ENCODE measurements at regions not wholly inside any gene's neighbourhood (a gene's known extent, or its start where the extent isn't known, plus 50 kb on each side); places are given as distances from the start of the nearest gene placed in this dataset.

- Histone ChIP-seq H4K20me1 (ENCODE audit: insufficient read depth, low read length) (no peaks in the 10 kb centered on the region), H3K79me2 (ENCODE audit: insufficient read depth, low read length) (no peaks in the 10 kb centered on the region), H2AFZ (ENCODE audit: low read length) (no peak overlapping the region), H3K27ac (ENCODE audit: extremely low read length, insufficient read depth, low read length) (no peak overlapping the region), H3K9ac (ENCODE audit: insufficient read depth, low read depth, low read length) (no peak overlapping the region), H3K36me3 (replicated peaks in 1 of 2; ENCODE audit: control insufficient read depth in 1 of 2, insufficient read depth in 2 of 2, low read length in 2 of 2) (no peaks in the 10 kb centered on the region), H3K4me1 (ENCODE audit: insufficient read depth, low read length) (no peaks in the 10 kb centered on the region), H3K9me3 (ENCODE audit: low read length) (no peaks in the 10 kb centered on the region), H3K27me3 (ENCODE audit: control insufficient read depth in 1 of 2, insufficient read depth in 2 of 2, low read length in 2 of 2) (no peaks in the 10 kb centered on the region), H3K4me3 (replicated peaks in 1 of 3; ENCODE audit: insufficient read depth in 1 of 3, low read depth in 2 of 3, low read length in 3 of 3) (no peak overlapping the region), H3K4me2 (ENCODE audit: low read depth, low read length) (no peak overlapping the region)
- no TSS peak for BruUV-seq (replicated peaks)
- no peak for DNase-seq (ENCODE audit: low spot score)
- in situ Hi-C loops (cut with HindIII; ENCODE audit: extremely low pct_ligation_motif_present, low pct_unique_long_range_greater_than_20kb) (no loop called here), intact Hi-C loops (cut with micrococcal nuclease; ENCODE audit: unreplicated experiment) (no loop called here)
- TF ChIP-seq ZNF772 (CRISPR knock-in tag; IDR thresholded peaks at IDR 0.05) (no peak), FOXA3 (CRISPR knock-in tag; IDR thresholded peaks at IDR 0.05) (no peak), MTA1 (CRISPR knock-in tag; IDR thresholded peaks at IDR 0.05; ENCODE audit: borderline replicate concordance) (no peak), MTERF4 (CRISPR knock-in tag; IDR thresholded peaks at IDR 0.05) (no peak)
- POLR2A ChIA-PET: no interaction called here
- no peak for ATAC-seq
- WGBS (ENCODE audit: low lambda C conversion rate): 0% methylated on average over 2 of the region's 2 CpGs
- CTCF ChIA-PET (ENCODE audit: low intra/inter-chr PET ratio, low total read pairs): no interaction called here
- FAIRE-seq: no peak
Observed at GRCh38 chr16:51868631-51869030, 678.3 kb downstream of the TOX3 start.

GRCh38 chr16:51867386-51868065, 679.4 kb downstream of the TOX3 start:
- no peak for FAIRE-seq
- Histone ChIP-seq H3K36me3 (replicated peaks in 1 of 2; ENCODE audit: control insufficient read depth in 1 of 2, insufficient read depth in 2 of 2, low read length in 2 of 2) (no peaks in the 10 kb centered on the region), H3K9me3 (ENCODE audit: low read length) (no peaks in the 10 kb centered on the region), H3K27ac (ENCODE audit: extremely low read length, insufficient read depth, low read length) (no peak overlapping the region), H3K4me1 (ENCODE audit: insufficient read depth, low read length) (no peaks in the 10 kb centered on the region), H3K4me2 (ENCODE audit: low read depth, low read length) (no peak overlapping the region), H4K20me1 (ENCODE audit: insufficient read depth, low read length) (no peaks in the 10 kb centered on the region), H3K9ac (ENCODE audit: insufficient read depth, low read depth, low read length) (no peak overlapping the region), H3K79me2 (ENCODE audit: insufficient read depth, low read length) (no peaks in the 10 kb centered on the region), H3K27me3 (ENCODE audit: control insufficient read depth in 1 of 2, insufficient read depth in 2 of 2, low read length in 2 of 2) (no peaks in the 10 kb centered on the region), H2AFZ (ENCODE audit: low read length) (no peak overlapping the region), H3K4me3 (replicated peaks in 1 of 3; ENCODE audit: insufficient read depth in 1 of 3, low read depth in 2 of 3, low read length in 3 of 3) (no peak overlapping the region)
- 43% methylated on average over 8 of the region's 8 CpGs for WGBS (ENCODE audit: low lambda C conversion rate)
- no peak for DNase-seq (ENCODE audit: low spot score)
- ChIA-PET CTCF (ENCODE audit: low intra/inter-chr PET ratio, low total read pairs) (no interaction called here), POLR2A (no interaction called here)
- TF ChIP-seq JDP2 (CRISPR knock-in tag; IDR thresholded peaks at IDR 0.05; ENCODE audit: borderline replicate concordance): no peak
- in situ Hi-C loops (cut with HindIII; ENCODE audit: extremely low pct_ligation_motif_present, low pct_unique_long_range_greater_than_20kb): no loop called here
- no peak for ATAC-seq
- intact Hi-C loops (cut with micrococcal nuclease; ENCODE audit: unreplicated experiment): no loop called here
- no TSS peak for BruUV-seq (replicated peaks)
